ENCODE measurements at regions not wholly inside any gene's neighbourhood (a gene's known extent, or its start where the extent isn't known, plus 50 kb on each side); places are given as distances from the start of the nearest gene placed in this dataset.

DNA sequence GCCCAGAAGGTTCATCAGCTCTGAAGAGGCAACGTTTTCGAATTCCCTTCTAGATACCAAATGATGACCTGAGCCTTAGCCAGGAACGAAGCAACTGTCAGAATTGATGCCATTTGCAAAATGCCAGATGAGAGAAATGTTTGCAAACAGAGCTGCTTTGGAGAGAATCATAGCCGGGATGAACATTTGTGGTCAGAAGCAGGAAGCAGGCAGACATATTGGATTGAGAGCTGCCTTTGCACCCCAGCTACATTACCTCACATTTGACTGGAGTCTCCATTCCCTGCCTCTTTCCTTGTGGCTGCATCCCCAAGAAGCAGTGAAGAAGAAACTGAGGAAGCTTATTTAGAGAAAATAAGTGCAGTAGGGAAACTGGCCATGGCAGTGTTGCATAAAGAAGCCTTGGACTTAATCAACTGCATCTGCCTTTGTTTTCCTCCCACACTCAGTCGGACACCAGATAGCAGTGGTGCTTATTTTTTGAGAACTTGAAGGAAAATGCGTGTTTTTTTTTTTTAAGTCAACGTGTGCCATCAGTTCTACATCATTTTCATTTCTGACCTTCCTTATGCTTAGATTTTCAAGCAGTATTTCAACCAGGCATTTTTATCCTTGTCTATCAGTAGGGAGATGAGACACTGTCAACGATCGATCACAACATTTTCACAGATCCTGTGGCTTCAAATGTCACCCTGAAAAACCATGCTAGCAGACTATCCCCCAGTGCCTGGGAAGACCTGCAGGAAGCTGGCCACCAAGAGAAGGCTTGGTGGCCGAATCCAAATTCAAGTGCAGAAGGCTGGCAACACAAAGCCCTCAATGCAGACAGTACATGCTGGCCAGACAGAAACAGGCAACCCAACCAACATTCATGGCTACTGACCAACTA, 541.2 kb upstream of the JARID2 start:
- Histone ChIP-seq H3K4me1 (peaks cover 16 to 27% (median 27%) of the 10 kb centered on the region in 4 donors), H3K27me3 (no peaks in the 10 kb centered on the region), H3K36me3 (no peaks in the 10 kb centered on the region), H3K27ac (replicated peaks in 1 of 4) (no peak overlapping the region), H3K9me3 (peaks cover 0 to 3% (median 0%) of the 10 kb centered on the region in 4 donors), H3K4me3 (no peak overlapping the region)
- WGBS = 84% methylated on average over 10 of the region's 10 CpGs
- DNase-seq (ENCODE audit: extremely low spot score) = no peak
- no peak for TF ChIP-seq EP300 (IDR thresholded peaks at IDR 0.05)
- TF ChIP-seq, protein P1, sequence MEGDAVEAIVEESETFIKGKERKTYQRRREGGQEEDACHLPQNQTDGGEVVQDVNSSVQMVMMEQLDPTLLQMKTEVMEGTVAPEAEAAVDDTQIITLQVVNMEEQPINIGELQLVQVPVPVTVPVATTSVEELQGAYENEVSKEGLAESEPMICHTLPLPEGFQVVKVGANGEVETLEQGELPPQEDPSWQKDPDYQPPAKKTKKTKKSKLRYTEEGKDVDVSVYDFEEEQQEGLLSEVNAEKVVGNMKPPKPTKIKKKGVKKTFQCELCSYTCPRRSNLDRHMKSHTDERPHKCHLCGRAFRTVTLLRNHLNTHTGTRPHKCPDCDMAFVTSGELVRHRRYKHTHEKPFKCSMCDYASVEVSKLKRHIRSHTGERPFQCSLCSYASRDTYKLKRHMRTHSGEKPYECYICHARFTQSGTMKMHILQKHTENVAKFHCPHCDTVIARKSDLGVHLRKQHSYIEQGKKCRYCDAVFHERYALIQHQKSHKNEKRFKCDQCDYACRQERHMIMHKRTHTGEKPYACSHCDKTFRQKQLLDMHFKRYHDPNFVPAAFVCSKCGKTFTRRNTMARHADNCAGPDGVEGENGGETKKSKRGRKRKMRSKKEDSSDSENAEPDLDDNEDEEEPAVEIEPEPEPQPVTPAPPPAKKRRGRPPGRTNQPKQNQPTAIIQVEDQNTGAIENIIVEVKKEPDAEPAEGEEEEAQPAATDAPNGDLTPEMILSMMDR (IDR thresholded peaks at IDR 0.05) = no peak
- TF ChIP-seq POLR2A (IDR thresholded peaks at IDR 0.05; ENCODE audit: low read depth) = no peak
- TF ChIP-seq POLR2AphosphoS5 (IDR thresholded peaks at IDR 0.05) = no peak
- intact Hi-C loops (cut with DNase I) = loop anchor here (5.0 kb wide), 1 partner anchor 57 kb away; no protein-coding TSS in a partner anchor

DNA sequence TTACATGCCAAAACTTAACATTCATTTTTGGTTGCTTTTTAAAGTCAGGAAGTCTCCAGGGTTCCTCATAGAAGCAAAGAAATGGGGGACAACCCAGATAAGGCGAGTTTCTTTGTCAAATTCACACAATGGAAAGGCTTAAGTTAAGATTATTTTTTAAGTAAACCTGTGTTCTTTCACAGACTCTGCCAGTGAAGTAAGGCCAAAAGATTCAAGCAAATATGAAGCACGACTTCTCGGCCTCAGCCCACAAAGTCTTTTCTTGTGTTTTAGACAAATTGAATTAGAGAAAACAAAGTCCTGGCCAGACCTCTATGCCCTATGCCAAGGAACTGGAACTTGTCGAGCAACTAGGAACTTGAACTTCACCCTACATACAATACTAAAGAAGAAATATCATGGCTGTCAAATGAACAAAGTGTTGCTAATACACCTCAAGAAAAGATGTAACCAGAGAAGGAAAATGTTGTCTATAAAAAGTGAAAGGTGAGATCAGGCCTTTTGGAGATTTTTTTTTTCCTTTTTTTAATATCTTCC, 540.0 kb upstream of the JARID2 start:
- peaks cover 0 to 6% (median 0%) of the 10 kb centered on the region in 4 donors for H3K9me3 ChIP-seq
- DNase-seq (ENCODE audit: extremely low spot score) = no peak
- H3K4me3 ChIP-seq = no peak overlapping the region
- peak overlapping the region; percentile 57 to 69 (median 64) for H3K27ac ChIP-seq (replicated peaks in 1 of 4)
- H3K27me3 ChIP-seq = no peaks in the 10 kb centered on the region
- TF ChIP-seq, protein P1 (IDR thresholded peaks at IDR 0.05) = no peak
- TF ChIP-seq POLR2AphosphoS5 (IDR thresholded peaks at IDR 0.05) (no peak), POLR2A (IDR thresholded peaks at IDR 0.05; ENCODE audit: low read depth) (no peak)
- intact Hi-C loops (cut with DNase I) = no loop called here
- 56% methylated on average over 4 of the region's 4 CpGs for WGBS
- peaks cover 16 to 27% (median 27%) of the 10 kb centered on the region in 4 donors for H3K4me1 ChIP-seq
- H3K36me3 ChIP-seq = no peaks in the 10 kb centered on the region

DNA sequence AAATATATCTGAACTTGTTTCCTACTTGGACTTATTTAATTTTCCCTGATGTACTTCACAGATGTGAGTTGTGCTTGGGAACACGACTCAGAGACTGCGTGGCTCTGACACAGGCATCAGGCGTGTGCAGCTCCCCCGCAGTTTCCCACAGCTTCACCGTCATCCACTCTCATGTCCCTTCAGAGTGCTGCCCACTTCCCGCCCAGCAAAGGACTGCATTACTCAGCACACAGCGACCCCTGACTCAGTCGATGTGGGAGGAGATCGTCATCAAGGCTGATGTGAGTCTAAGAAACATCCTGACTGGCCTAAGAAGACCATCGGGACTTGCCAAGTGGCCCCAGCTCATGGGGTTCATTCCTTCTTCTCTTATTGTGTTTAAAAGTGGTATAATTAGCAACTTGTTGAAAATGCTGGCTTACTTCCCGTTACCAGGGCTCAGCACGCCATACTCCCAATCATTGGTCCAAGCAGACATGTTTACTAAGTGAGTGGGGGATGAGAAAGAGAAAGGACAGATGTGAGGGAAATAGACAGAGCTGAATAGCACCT, 539.4 kb upstream of the JARID2 start:
- DNase-seq (ENCODE audit: extremely low spot score) = no peak
- intact Hi-C loops (cut with DNase I) = no loop called here
- TF ChIP-seq POLR2AphosphoS5 (IDR thresholded peaks at IDR 0.05) (peak; percentile 71), EP300 (IDR thresholded peaks at IDR 0.05) (peak; percentile 13), POLR2A (IDR thresholded peaks at IDR 0.05; ENCODE audit: low read depth) (no peak)
- TF ChIP-seq, protein P1 (IDR thresholded peaks at IDR 0.05) = no peak

DNA sequence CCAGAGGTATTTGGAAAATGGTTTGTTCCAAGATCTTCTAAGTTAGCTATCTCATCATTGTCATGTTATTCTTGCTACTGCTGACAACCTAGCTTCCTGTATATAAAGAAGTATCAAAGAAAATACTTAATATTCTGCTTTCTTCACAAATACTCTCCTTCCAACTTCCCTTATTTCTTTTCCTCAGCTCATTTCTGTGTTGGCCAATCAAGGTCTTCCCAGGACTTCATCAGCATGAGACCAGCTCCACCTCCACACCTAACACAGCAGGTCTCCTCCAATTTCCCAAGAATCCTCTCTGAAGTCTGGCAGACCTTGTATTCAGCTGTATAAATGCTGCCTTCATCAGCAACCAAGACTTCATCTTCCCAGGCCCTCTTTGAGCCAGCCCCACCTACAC, 538.6 kb upstream of the JARID2 start:
- DNase-seq (ENCODE audit: extremely low spot score) = no peak
- TF ChIP-seq POLR2A (IDR thresholded peaks at IDR 0.05; ENCODE audit: low read depth) (no peak), EP300 (IDR thresholded peaks at IDR 0.05) (no peak), POLR2AphosphoS5 (IDR thresholded peaks at IDR 0.05) (no peak)
- TF ChIP-seq, protein P1 (IDR thresholded peaks at IDR 0.05) = no peak
- H3K4me3 ChIP-seq = no peak overlapping the region
- H3K4me1 ChIP-seq = peaks cover 16 to 27% (median 27%) of the 10 kb centered on the region in 4 donors
- peaks cover 0 to 6% (median 0%) of the 10 kb centered on the region in 4 donors for H3K9me3 ChIP-seq
- no peaks in the 10 kb centered on the region for H3K36me3 ChIP-seq
- peak overlapping the region; percentile 57 to 69 (median 64) for H3K27ac ChIP-seq (replicated peaks in 1 of 4)
- intact Hi-C loops (cut with DNase I) = no loop called here
- H3K27me3 ChIP-seq = no peaks in the 10 kb centered on the region

More for the DNA sequence above, 539.4 kb upstream of the JARID2 start:
- peak overlapping the region in 1 of 4 donors; percentile 11 for H3K4me3 ChIP-seq
- no peaks in the 10 kb centered on the region for H3K36me3 ChIP-seq
- H3K27me3 ChIP-seq = no peaks in the 10 kb centered on the region
- peaks cover 16 to 27% (median 27%) of the 10 kb centered on the region in 4 donors for H3K4me1 ChIP-seq
- H3K9me3 ChIP-seq = peaks cover 0 to 6% (median 0%) of the 10 kb centered on the region in 4 donors
- peak overlapping the region; percentile 57 to 69 (median 64) for H3K27ac ChIP-seq (replicated peaks in 1 of 4)
- 29% methylated on average over 12 of the region's 12 CpGs for WGBS
